ENCODE measurements at regions not wholly inside any gene's neighbourhood (a gene's known extent, or its start where the extent isn't known, plus 50 kb on each side); places are given as distances from the start of the nearest gene placed in this dataset.

DNA sequence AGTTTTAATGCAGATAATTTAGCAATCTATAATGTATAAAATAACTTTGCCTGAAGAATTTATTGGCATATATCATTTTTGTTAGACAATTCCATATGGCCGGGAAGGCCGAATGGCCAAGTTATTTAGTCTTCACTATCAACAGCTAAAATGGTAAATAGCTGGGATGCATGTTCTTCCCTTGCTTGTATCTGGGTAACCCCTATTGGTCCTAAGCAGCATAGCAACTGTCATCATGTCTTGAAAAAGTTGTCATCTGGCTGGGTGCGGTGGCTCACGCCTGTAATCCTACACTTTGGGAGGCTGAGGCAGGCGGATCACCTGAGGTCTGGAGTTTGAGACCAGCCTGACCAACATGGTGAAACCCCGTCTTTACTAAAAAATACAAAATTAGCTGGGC is 340.0 kb upstream of the DPYD start:
- TF ChIP-seq, protein P1, sequence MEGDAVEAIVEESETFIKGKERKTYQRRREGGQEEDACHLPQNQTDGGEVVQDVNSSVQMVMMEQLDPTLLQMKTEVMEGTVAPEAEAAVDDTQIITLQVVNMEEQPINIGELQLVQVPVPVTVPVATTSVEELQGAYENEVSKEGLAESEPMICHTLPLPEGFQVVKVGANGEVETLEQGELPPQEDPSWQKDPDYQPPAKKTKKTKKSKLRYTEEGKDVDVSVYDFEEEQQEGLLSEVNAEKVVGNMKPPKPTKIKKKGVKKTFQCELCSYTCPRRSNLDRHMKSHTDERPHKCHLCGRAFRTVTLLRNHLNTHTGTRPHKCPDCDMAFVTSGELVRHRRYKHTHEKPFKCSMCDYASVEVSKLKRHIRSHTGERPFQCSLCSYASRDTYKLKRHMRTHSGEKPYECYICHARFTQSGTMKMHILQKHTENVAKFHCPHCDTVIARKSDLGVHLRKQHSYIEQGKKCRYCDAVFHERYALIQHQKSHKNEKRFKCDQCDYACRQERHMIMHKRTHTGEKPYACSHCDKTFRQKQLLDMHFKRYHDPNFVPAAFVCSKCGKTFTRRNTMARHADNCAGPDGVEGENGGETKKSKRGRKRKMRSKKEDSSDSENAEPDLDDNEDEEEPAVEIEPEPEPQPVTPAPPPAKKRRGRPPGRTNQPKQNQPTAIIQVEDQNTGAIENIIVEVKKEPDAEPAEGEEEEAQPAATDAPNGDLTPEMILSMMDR (IDR thresholded peaks at IDR 0.05): peak; percentile 26
- no peak for TF ChIP-seq EZH2phosphoT487 (IDR thresholded peaks at IDR 0.05)
- TF ChIP-seq EZH2 (IDR thresholded peaks at IDR 0.05): no peak

Measured in neural progenitor cell (in vitro differentiated cells).